GM23248 (cell line): ENCODE measurements at regions not wholly inside any gene's neighbourhood (a gene's known extent, or its start where the extent isn't known, plus 50 kb on each side); places are given as distances from the start of the nearest gene placed in this dataset.

Experiments
- EZH2 ChIP-seq: fragments of 200-600 bp; sonication (generic); IDR thresholded peaks from 2 replicates; pipeline ENCODE4 v1.6.1; 2018; ENCODE audit warnings: antibody characterized with exemption, mild to moderate bottlenecking; ENCODE audit not compliant: insufficient read depth, poor library complexity, severe bottlenecking
- EZH2phosphoT487 ChIP-seq: fragments of 200-600 bp; sonication (generic); IDR thresholded peaks from 2 replicates; pipeline ENCODE4 v1.6.1; 2018; ENCODE audit warnings: antibody characterized with exemption, moderate library complexity, mild to moderate bottlenecking, low read depth; ENCODE audit not compliant: insufficient read depth

GRCh38 chr10:78510566-78511323 is 477.1 kb downstream of the RPS24 start:
- TF ChIP-seq EZH2 (no peak), EZH2phosphoT487 (no peak)
